ENCODE measurements at regions not wholly inside any gene's neighbourhood (a gene's known extent, or its start where the extent isn't known, plus 50 kb on each side); places are given as distances from the start of the nearest gene placed in this dataset.

DNA sequence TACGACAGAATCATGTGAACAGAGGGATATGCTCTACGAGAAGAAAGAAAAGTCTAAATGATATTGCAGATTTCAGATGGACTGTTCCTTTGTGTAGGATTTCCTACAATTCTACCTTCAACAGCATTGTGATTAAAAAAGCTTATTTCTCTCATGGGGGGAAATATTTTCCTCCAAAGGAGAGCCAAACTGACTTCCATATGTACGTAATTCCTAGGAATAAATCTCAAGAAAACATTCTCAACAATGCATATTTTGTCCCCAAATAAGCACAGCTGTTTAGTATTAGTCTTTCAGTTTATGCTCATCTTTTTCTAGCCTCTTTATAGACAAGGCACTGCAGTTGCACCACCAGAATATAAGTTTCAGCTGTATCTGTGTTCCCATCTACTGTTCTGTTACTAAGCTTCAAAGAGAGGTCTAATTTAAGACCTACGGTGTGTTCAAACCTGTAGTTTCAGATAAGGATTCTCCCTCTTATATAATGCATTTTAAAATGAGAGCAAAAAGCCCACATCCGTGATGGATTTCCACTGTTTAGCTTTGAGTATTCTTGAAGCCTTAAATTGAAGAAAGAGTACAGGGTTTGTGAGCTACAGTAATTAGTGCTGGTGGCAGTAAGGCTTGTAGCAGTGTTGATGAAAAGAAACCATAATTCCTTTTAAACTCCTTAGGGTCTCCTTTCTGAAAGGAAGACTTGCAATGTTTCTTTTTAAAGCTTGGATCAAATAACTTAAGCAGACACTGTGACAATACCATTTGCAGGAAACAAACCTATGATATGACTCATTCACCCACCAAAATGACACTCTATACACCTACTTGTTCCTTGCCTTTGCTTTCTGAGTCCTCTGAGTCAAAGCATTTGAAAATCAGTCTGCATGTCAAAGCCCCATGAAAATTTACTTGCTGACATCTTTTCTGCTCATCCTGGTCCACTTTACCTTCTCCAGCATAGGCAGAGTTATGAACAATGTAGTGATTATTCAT lies 754.1 kb downstream of the NOVA1 start:
- Mint-ChIP-seq H3K4me1 (ENCODE audit: unreplicated experiment) (no peaks in the 10 kb centered on the region), H3K9me3 (ENCODE audit: unreplicated experiment) (no peaks in the 10 kb centered on the region), H3K4me3 (ENCODE audit: unreplicated experiment) (no peak overlapping the region), H3K27me3 (ENCODE audit: unreplicated experiment) (no peaks in the 10 kb centered on the region), H3K36me3 (ENCODE audit: low read depth, unreplicated experiment) (no peaks in the 10 kb centered on the region), H3K27ac (ENCODE audit: unreplicated experiment) (no peak overlapping the region)
- TF ChIP-seq, protein P1, sequence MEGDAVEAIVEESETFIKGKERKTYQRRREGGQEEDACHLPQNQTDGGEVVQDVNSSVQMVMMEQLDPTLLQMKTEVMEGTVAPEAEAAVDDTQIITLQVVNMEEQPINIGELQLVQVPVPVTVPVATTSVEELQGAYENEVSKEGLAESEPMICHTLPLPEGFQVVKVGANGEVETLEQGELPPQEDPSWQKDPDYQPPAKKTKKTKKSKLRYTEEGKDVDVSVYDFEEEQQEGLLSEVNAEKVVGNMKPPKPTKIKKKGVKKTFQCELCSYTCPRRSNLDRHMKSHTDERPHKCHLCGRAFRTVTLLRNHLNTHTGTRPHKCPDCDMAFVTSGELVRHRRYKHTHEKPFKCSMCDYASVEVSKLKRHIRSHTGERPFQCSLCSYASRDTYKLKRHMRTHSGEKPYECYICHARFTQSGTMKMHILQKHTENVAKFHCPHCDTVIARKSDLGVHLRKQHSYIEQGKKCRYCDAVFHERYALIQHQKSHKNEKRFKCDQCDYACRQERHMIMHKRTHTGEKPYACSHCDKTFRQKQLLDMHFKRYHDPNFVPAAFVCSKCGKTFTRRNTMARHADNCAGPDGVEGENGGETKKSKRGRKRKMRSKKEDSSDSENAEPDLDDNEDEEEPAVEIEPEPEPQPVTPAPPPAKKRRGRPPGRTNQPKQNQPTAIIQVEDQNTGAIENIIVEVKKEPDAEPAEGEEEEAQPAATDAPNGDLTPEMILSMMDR (IDR thresholded peaks at IDR 0.05; ENCODE audit: unreplicated experiment), result no peak
- DNase-seq (ENCODE audit: low spot score), result no peak

DNA sequence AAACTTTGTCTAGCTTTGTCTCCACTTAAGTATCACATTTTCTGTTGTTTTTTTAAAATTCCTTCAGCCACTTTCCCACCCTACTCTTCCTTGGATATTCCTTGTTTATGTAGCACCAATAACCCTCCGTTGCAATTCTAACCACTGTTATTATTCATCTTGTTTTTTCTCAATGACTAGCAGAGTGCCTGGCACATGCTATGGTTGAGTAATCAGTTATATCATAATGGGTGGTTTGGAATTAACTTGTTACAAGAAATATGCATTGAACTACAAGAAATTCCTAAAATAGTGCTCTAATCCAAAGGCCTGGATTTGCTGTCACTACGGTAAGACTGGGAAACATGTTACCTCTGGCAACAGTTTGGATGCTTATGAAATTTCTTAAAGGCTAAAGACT lies 756.6 kb downstream of the NOVA1 start:
- TF ChIP-seq, protein P1 (IDR thresholded peaks at IDR 0.05; ENCODE audit: unreplicated experiment), result no peak
- H3K9me3 Mint-ChIP-seq (ENCODE audit: unreplicated experiment), result no peaks in the 10 kb centered on the region
- no peaks in the 10 kb centered on the region for H3K4me1 Mint-ChIP-seq (ENCODE audit: unreplicated experiment)
- H3K4me3 Mint-ChIP-seq (ENCODE audit: unreplicated experiment), result no peak overlapping the region
- no peak for DNase-seq (ENCODE audit: low spot score)
- H3K27ac Mint-ChIP-seq (ENCODE audit: unreplicated experiment), result no peak overlapping the region
- H3K36me3 Mint-ChIP-seq (ENCODE audit: low read depth, unreplicated experiment), result no peaks in the 10 kb centered on the region
- no peaks in the 10 kb centered on the region for H3K27me3 Mint-ChIP-seq (ENCODE audit: unreplicated experiment)

DNA sequence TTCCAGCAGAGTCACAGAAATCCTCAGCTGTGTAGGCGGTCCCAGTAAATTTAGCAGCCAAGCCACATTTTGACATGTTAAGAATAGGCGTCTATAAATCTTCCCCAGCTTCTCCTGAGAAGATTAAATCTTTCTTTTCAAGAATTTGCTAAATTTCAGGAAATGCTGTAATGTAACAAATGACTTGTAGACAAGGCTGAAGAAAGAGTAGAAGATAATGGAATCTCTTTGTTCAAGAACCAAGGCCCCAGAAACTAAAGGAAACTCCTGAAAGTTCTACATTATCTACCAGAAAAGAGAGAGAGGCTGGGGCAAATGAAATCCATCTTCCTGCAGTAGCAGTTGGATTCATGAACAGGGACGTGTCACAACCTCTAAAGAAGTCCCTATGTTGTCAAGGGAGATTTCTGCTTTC lies 760.3 kb downstream of the NOVA1 start:
- Mint-ChIP-seq H3K4me3 (ENCODE audit: unreplicated experiment) (no peak overlapping the region), H3K9me3 (ENCODE audit: unreplicated experiment) (no peaks in the 10 kb centered on the region), H3K27ac (ENCODE audit: unreplicated experiment) (no peak overlapping the region), H3K36me3 (ENCODE audit: low read depth, unreplicated experiment) (no peaks in the 10 kb centered on the region), H3K4me1 (ENCODE audit: unreplicated experiment) (no peaks in the 10 kb centered on the region), H3K27me3 (ENCODE audit: unreplicated experiment) (no peaks in the 10 kb centered on the region)
- DNase-seq (ENCODE audit: low spot score), result no peak
- TF ChIP-seq, protein P1 (IDR thresholded peaks at IDR 0.05; ENCODE audit: unreplicated experiment), result no peak

DNA sequence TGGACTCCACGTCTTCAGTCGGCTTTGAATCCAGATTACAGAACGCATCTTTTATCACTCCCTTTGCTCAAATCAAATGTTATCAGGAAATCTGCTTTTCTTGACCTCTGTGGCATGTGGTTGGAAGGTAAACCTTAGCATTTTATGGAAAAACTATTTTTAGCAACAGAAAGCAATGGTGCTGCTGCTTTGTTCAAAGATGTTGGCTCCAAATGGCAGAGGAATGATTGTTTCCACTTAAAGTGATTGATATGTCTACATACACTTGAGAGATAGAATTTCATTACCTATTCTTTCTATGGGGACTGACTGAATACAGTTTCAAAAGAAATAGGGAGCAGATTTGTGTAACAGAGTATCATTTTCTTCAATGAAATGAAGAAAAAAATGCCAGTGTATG lies 761.2 kb downstream of the NOVA1 start:
- TF ChIP-seq, protein P1 (IDR thresholded peaks at IDR 0.05; ENCODE audit: unreplicated experiment), result no peak
- DNase-seq (ENCODE audit: low spot score), result no peak
- H3K27ac Mint-ChIP-seq (ENCODE audit: unreplicated experiment), result no peak overlapping the region
- no peaks in the 10 kb centered on the region for H3K36me3 Mint-ChIP-seq (ENCODE audit: low read depth, unreplicated experiment)
- H3K27me3 Mint-ChIP-seq (ENCODE audit: unreplicated experiment), result no peaks in the 10 kb centered on the region
- H3K4me3 Mint-ChIP-seq (ENCODE audit: unreplicated experiment), result no peak overlapping the region
- no peaks in the 10 kb centered on the region for H3K4me1 Mint-ChIP-seq (ENCODE audit: unreplicated experiment)
- no peaks in the 10 kb centered on the region for H3K9me3 Mint-ChIP-seq (ENCODE audit: unreplicated experiment)

All from endothelial cell (in vitro differentiated cells).